ENCODE measurements at regions not wholly inside any gene's neighbourhood (a gene's known extent, or its start where the extent isn't known, plus 50 kb on each side); places are given as distances from the start of the nearest gene placed in this dataset.

GRCh38 chr14:27002179-27002578 is 404.3 kb upstream of the NOVA1 start:
- TF ChIP-seq CTCF (optimal IDR thresholded peaks at IDR 0.05 in 1 of 3, IDR thresholded peaks at IDR 0.05 in 1 of 3, conservative IDR thresholded peaks at IDR 0.05 in 1 of 3; ENCODE audit: extremely low read depth in 1 of 3, insufficient read depth in 2 of 3, low read length in 3 of 3) (no peak), EZH2 (IDR thresholded peaks at IDR 0.05; ENCODE audit: low read length) (no peak)

Measured in keratinocyte (primary cell).